HepG2 (cell line): ENCODE measurements at regions not wholly inside any gene's neighbourhood (a gene's known extent, or its start where the extent isn't known, plus 50 kb on each side); places are given as distances from the start of the nearest gene placed in this dataset.

Source experiments
- ATF4 ChIP-seq, 2 experiments: fragments of 450-650 bp in 1 of 2; sonication (generic) in 1 of 2; formaldehyde crosslinking; IDR thresholded peaks; 2 replicates each; pipeline versions ENCODE4 v1.5.0 to v1.8.0; 2020 to 2022; ENCODE audit warnings: mild to moderate bottlenecking in 1 of 2, missing genetic modification reagents in 1 of 2
- ATF7-NPFF ChIP-seq: sonication (generic); formaldehyde crosslinking; IDR thresholded peaks from 2 replicates; pipeline ENCODE4 v1.8.1; 2023; ENCODE audit warnings: mild to moderate bottlenecking, low read depth, missing genetic modification reagents, moderate library complexity
- E2F1 ChIP-seq: sonication (generic); formaldehyde crosslinking; IDR thresholded peaks from 2 replicates; pipeline ENCODE4 v1.5.0; 2020; ENCODE audit warnings: missing genetic modification reagents
- FOXO4 ChIP-seq: sonication (generic); formaldehyde crosslinking; conservative IDR thresholded peaks from 2 replicates; pipeline ENCODE4 v1.8.1; 2023; ENCODE audit warnings: missing genetic modification reagents
- GABPA ChIP-seq, 2 experiments: IDR thresholded peaks; 2 replicates each; pipeline ENCODE4 v1.6.1; 2011 to 2016; ENCODE audit warnings: low read depth in 2 of 2, low read length in 1 of 2, missing biosample characterization in 1 of 2, missing genetic modification characterization in 1 of 2
- JARID2 ChIP-seq: sonication (generic); formaldehyde crosslinking; IDR thresholded peaks from 2 replicates; pipeline ENCODE4 v1.8.1; 2023; ENCODE audit warnings: missing genetic modification reagents, inconsistent platforms; ENCODE audit not compliant: insufficient replicate concordance
- MXD4 ChIP-seq: IDR thresholded peaks from 2 replicates; pipeline ENCODE4 v1.6.1; 2016; ENCODE audit warnings: mild to moderate bottlenecking, missing biosample characterization, missing genetic modification reagents
- NFAT5 ChIP-seq: sonication (generic); formaldehyde crosslinking; IDR thresholded peaks from 2 replicates; pipeline ENCODE4 v1.4.0; 2020; ENCODE audit warnings: missing genetic modification reagents
- PAX8 ChIP-seq: sonication (generic); formaldehyde crosslinking; IDR thresholded peaks from 2 replicates; pipeline ENCODE4 v1.8.0; 2022; ENCODE audit warnings: mild to moderate bottlenecking, missing genetic modification reagents, borderline replicate concordance
- TAF1 ChIP-seq: sonication (generic); formaldehyde crosslinking; IDR thresholded peaks from 2 replicates; pipeline ENCODE4 v1.4.0; 2020; ENCODE audit warnings: missing genetic modification reagents
- TBL1XR1 ChIP-seq: fragments of 150-350 bp; IDR thresholded peaks from 2 replicates; pipeline ENCODE4 v1.6.1; 2014; ENCODE audit warnings: borderline replicate concordance, low read length; ENCODE audit not compliant: partially characterized antibody
- U2AF2 ChIP-seq: fragments of 200-400 bp; formaldehyde crosslinking; IDR thresholded peaks from 2 replicates; pipeline ENCODE4 v1.6.1; 2017; ENCODE audit warnings: low read depth, mild to moderate bottlenecking, low read length
- ZBTB25 ChIP-seq: IDR thresholded peaks from 2 replicates; pipeline ENCODE4 v1.6.1; 2018; ENCODE audit warnings: missing genetic modification reagents
- ZMYM4 ChIP-seq: sonication (generic); formaldehyde crosslinking; IDR thresholded peaks from 2 replicates; pipeline ENCODE4 v1.8.1; 2023; ENCODE audit warnings: mild to moderate bottlenecking, missing genetic modification reagents
- ZNF101 ChIP-seq: sonication (generic); formaldehyde crosslinking; IDR thresholded peaks from 2 replicates; pipeline ENCODE4 v1.4.0; 2020; ENCODE audit warnings: mild to moderate bottlenecking, low read depth, missing genetic modification reagents, borderline replicate concordance
- ZNF234 ChIP-seq: sonication (generic); formaldehyde crosslinking; conservative IDR thresholded peaks from 2 replicates; pipeline ENCODE4 v1.5.1; 2020; ENCODE audit warnings: mild to moderate bottlenecking, missing genetic modification reagents
- ZNF253 ChIP-seq: sonication (generic); formaldehyde crosslinking; IDR thresholded peaks from 2 replicates; pipeline ENCODE4 v1.8.0; 2022; ENCODE audit warnings: mild to moderate bottlenecking, missing genetic modification reagents, borderline replicate concordance
- ZNF879 ChIP-seq: sonication (generic); formaldehyde crosslinking; IDR thresholded peaks from 2 replicates; pipeline ENCODE4 v1.8.1; 2023; ENCODE audit warnings: missing genetic modification reagents

GRCh38 chr10:78458983-78459638 lies 425.4 kb downstream of the RPS24 start (continued):
- no peak for TF ChIP-seq NFAT5 (CRISPR knock-in tag)
- TF ChIP-seq ZNF879 (CRISPR knock-in tag): no peak
- TF ChIP-seq ATF4 (CRISPR knock-in tag; IDR thresholded peaks at IDR 0.05): peak in 1 of 2 experiments; percentile 94; a peak in 2 of 4 replicates
- TF ChIP-seq E2F1: no peak
- peak; percentile 17 for TF ChIP-seq JARID2 (CRISPR knock-in tag)
- TF ChIP-seq FOXO4 (CRISPR knock-in tag): no peak
- TF ChIP-seq ZNF101: 0 out of 2 replicates have a peak, but pooled peaks have one; percentile 81
- TF ChIP-seq ATF7-NPFF (CRISPR knock-in tag): 0 out of 2 replicates have a peak, but pooled peaks have one; percentile 56
- peak; percentile 77 for TF ChIP-seq ZMYM4
- TF ChIP-seq ZNF253 (CRISPR knock-in tag): no peak
- no peak for TF ChIP-seq ZNF234 (CRISPR knock-in tag)
- TF ChIP-seq ZBTB25 (CRISPR knock-in tag): peak; percentile 95
- TF ChIP-seq TAF1 (CRISPR knock-in tag): no peak
- TF ChIP-seq PAX8 (CRISPR knock-in tag): no peak
- no peak for TF ChIP-seq GABPA (IDR thresholded peaks at IDR 0.05; ENCODE audit: low read depth, low read length)
- TF ChIP-seq GABPA (CRISPR knock-in tag; IDR thresholded peaks at IDR 0.05; ENCODE audit: low read depth): peak; percentile 60; the same call in 1 of the 2 replicates
- TF ChIP-seq U2AF2: no peak
- peak; percentile 64; the same call in 1 of the 2 replicates for TF ChIP-seq MXD4 (CRISPR knock-in tag)
- TF ChIP-seq TBL1XR1: peak; percentile 86
